Right atrium auricular region (tissue), 2 donors: ENCODE measurements at regions not wholly inside any gene's neighbourhood (a gene's known extent, or its start where the extent isn't known, plus 50 kb on each side); places are given as distances from the start of the nearest gene placed in this dataset.

Experiments used
- DNase-seq: peaks from one replicate; pipeline ENCODE4 v3.0.0-alpha.2; 2019; ENCODE audit warnings: low spot score
- H3K27ac ChIP-seq, 2 donors: fragments of 200-600 bp; sonication (generic); 1 replicate in 1 of 2; 2 replicates in 1 of 2; pipeline ENCODE4 v1.5.1; 2016 to 2019
- H3K27me3 ChIP-seq, 2 donors: fragments of 200-600 bp; sonication (generic); one replicate each; pipeline versions ENCODE4 v1.5.1 to v1.6.0; 2017 to 2019
- H3K36me3 ChIP-seq: fragments of 200-600 bp; sonication (generic); one replicate; pipeline ENCODE4 v1.5.1; 2016
- H3K4me1 ChIP-seq, 2 donors: fragments of 200-600 bp; sonication (generic); one replicate each; pipeline versions ENCODE4 v1.5.1 to v1.6.0; 2017 to 2019
- H3K4me3 ChIP-seq, 2 donors: fragments of 200-600 bp; sonication (generic); 1 replicate in 1 of 2; 2 replicates in 1 of 2; pipeline ENCODE4 v1.5.1; 2017 to 2019; ENCODE audit warnings: mild to moderate bottlenecking in 1 of 2, moderate library complexity in 1 of 2
- H3K9me3 ChIP-seq, 2 donors: fragments of 200-600 bp; sonication (generic); one replicate each; pipeline ENCODE4 v1.5.1; 2019
- TF ChIP-seq, protein P1 (sequence below), 2 donors: fragments of 200-600 bp; sonication (generic); IDR thresholded peaks; one replicate each; pipeline ENCODE4 v1.5.1; 2019; ENCODE audit warnings: antibody characterized with exemption in 2 of 2

DNA sequence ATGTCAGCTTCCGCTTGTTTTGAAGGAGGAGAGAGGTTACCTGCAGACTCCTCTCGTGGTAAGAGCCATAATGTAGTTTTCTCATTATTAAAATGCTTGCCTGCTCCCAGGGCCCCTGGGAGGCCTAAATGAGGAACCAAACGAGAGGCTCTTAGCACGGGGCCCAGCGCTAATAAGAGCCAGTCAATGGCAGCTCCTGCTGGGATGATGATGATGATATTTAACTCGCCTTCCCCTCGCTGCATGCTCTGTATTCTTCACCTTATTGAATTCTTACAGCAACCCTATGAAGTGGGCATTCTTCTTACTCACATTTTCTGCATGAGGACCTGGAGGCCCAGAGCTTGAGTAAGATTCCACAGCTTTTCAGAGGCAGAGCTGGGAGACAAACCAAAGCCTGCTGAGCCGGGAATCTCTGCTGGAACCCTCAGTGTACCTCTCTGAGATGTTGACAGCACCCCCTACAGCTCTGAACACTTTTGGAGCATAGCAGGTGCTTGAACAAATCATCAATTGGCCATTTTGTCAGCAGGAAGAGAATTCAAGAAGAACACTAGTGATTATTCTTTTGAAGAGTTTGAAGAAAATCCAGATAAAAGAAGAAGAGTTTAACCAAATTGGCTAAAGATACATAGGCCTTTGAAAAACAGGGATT lies 93.1 kb upstream of the HABP2 start:
- TF ChIP-seq, protein P1, sequence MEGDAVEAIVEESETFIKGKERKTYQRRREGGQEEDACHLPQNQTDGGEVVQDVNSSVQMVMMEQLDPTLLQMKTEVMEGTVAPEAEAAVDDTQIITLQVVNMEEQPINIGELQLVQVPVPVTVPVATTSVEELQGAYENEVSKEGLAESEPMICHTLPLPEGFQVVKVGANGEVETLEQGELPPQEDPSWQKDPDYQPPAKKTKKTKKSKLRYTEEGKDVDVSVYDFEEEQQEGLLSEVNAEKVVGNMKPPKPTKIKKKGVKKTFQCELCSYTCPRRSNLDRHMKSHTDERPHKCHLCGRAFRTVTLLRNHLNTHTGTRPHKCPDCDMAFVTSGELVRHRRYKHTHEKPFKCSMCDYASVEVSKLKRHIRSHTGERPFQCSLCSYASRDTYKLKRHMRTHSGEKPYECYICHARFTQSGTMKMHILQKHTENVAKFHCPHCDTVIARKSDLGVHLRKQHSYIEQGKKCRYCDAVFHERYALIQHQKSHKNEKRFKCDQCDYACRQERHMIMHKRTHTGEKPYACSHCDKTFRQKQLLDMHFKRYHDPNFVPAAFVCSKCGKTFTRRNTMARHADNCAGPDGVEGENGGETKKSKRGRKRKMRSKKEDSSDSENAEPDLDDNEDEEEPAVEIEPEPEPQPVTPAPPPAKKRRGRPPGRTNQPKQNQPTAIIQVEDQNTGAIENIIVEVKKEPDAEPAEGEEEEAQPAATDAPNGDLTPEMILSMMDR (IDR thresholded peaks at IDR 0.05): no peak
- DNase-seq: no peak
- Histone ChIP-seq H3K36me3 (no peaks in the 10 kb centered on the region), H3K4me3 (no peak overlapping the region), H3K4me1 (peaks cover 0 to under 1% of the 10 kb centered on the region in 2 donors), H3K9me3 (no peaks in the 10 kb centered on the region), H3K27ac (no peak overlapping the region), H3K27me3 (no peaks in the 10 kb centered on the region)

DNA sequence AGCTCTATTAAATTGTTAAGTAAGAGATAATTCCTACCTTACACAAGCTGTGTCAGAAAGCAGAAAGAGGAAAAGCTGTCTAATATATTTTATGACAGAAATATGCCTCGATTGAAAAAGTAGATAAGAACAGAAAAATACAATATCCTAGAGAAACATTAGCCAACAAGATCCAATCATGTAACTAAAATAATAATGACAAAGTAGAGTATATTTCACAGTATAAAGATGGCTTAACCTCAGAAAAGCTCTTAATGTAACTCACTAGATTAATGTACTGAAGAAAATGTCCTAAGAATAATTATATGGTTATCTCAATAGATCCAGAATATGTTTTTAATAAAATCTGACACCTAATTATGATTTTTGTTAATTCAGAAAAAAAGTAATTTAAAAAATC lies 89.8 kb upstream of the HABP2 start:
- Histone ChIP-seq H3K27ac (no peak overlapping the region), H3K9me3 (no peaks in the 10 kb centered on the region), H3K36me3 (no peaks in the 10 kb centered on the region), H3K4me3 (no peak overlapping the region), H3K27me3 (no peaks in the 10 kb centered on the region), H3K4me1 (no peaks in the 10 kb centered on the region)
- no peak for DNase-seq
- TF ChIP-seq, protein P1 (IDR thresholded peaks at IDR 0.05): no peak

DNA sequence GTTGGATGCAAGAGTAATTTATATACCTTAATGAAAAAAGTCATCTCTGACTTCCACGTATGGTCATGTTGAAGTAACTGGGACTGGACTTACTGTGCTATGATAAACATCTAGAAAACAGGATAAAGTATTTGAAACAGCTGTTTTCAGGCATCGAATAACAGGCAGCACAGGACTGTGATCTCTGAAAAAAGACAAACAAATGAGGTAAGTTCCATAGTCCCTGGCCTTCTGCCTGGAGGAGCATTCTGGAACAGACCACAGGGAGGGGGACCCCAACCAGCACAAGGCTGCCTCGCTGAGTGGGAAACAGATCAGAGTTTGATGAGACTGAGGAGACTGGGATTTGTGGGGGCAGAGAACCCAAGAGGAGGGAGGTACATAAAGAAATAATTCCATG lies 89.1 kb upstream of the HABP2 start:
- TF ChIP-seq, protein P1 (IDR thresholded peaks at IDR 0.05): no peak
- Histone ChIP-seq H3K27ac (no peak overlapping the region), H3K36me3 (no peaks in the 10 kb centered on the region), H3K4me3 (no peak overlapping the region), H3K4me1 (no peaks in the 10 kb centered on the region), H3K9me3 (no peaks in the 10 kb centered on the region), H3K27me3 (no peaks in the 10 kb centered on the region)
- no peak for DNase-seq

DNA sequence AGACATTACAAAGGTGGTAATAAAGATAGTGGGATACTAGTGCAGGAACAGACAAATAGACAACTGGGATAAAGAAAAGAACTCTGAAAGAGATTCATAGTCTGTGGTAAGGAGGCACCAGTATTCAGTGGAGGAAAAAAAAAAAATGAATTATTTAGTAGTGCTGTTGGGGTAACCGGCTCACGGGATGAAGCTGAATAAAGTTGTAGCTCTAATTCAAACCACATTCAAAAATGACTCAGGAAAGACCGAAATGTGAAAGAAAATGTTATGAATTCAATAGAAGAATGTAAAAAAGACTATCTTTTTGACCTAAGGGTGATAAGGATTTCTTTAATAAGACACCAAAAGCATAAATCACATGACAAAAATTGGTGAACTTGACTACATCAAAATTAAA lies 83.1 kb upstream of the HABP2 start:
- no peak for DNase-seq
- Histone ChIP-seq H3K4me1 (peaks cover 0 to 13% of the 10 kb centered on the region in 2 donors), H3K36me3 (no peaks in the 10 kb centered on the region), H3K9me3 (no peaks in the 10 kb centered on the region), H3K27me3 (no peaks in the 10 kb centered on the region), H3K4me3 (no peak overlapping the region), H3K27ac (no peak overlapping the region)
- TF ChIP-seq, protein P1 (IDR thresholded peaks at IDR 0.05): no peak

DNA sequence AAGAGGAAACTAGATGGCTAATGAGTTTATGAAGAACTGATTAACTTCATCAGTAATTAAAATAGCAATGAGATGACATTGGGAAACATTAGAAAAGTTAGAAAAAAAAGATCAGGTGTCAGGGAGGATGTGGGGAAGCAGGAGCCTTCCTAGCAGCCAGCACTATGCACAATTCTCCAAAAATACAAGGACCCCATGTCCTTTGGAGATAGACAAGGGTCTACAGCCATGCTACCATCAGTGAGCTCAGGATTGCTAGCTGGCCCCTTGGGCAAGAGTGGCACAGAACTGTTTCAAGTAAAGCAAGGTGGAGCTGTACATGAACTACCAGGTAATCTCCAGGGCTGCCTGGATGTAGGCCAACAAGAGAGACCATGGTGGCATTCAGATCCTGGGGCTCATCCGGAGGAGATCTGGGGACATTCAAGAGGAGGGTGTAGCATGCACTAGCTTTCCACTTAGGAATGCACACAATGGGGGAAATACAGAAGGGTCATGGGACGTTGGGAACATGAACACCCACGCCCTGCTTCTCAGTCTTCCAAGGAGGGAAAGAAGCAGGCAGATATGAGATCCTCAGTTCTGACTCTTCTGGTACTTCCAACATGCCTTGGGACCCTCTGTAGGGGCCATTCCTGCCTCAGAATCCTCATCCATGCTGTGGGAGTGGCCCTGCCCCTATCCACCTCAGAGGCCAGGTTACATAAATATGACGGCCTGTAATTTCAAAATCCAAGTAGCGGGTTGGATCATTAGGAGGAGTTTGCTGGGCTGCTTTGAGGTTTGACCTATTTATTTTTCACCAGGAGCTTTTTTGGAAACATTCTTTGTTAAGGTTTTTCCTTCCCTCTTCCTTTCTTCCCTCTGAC lies 82.2 kb upstream of the HABP2 start:
- TF ChIP-seq, protein P1 (IDR thresholded peaks at IDR 0.05): no peak
- Histone ChIP-seq H3K27ac (no peak overlapping the region), H3K36me3 (no peaks in the 10 kb centered on the region), H3K4me3 (no peak overlapping the region), H3K4me1 (peaks cover 0 to 21% of the 10 kb centered on the region in 2 donors), H3K27me3 (no peaks in the 10 kb centered on the region), H3K9me3 (no peaks in the 10 kb centered on the region)
- no peak for DNase-seq
